GM12878 (cell line): ENCODE measurements at regions not wholly inside any gene's neighbourhood (a gene's known extent, or its start where the extent isn't known, plus 50 kb on each side); places are given as distances from the start of the nearest gene placed in this dataset.

Source experiments
- ATAC-seq: fragments of 200-7000 bp; cut with Tn5 transposase; 3 replicates; pipeline ENCODE4 v1.9.1; 2020; ENCODE audit warnings: mild to moderate bottlenecking, moderate library complexity
- BruUV-seq: library from RNA; stranded (reverse); fragments of 400-500 nt; replicated peaks from 2 replicates; lab custom pipeline; 2021; lab: Mats Ljungman, UMichigan
- CTCF ChIA-PET: fragments of 300-600 bp; sonication (Branson Sonifier 250); formaldehyde crosslinking; extraction: SDS; loops from one replicate; lab custom pipeline; 2021; ENCODE audit warnings: inconsistent platforms; lab: Yijun Ruan, JAX
- POLR2A ChIA-PET: fragments of 350-600 bp; formaldehyde crosslinking; extraction: SDS; loops from one replicate; lab custom pipeline; 2021; ENCODE audit warnings: inconsistent platforms; lab: Charles Lee
- RAD21 ChIA-PET: fragments of 300-600 bp; sonication (Branson Sonifier 250); formaldehyde crosslinking; loops from one replicate; lab custom pipeline; 2023; ENCODE audit warnings: antibody characterized with exemption; ENCODE audit not compliant: unreplicated experiment; lab: Charles Lee
- SMC1A ChIA-PET: fragments of 300-600 bp; sonication (Branson Sonifier 250); formaldehyde crosslinking; loops from one replicate; lab custom pipeline; 2023; ENCODE audit not compliant: unreplicated experiment, uncharacterized antibody; lab: Charles Lee
- DNase-seq: peaks from one replicate; pipeline ENCODE4 v3.0.0-alpha.2; 2011; ENCODE audit warnings: low read depth, low spot score
- FAIRE-seq: peaks from 3 replicates; lab custom pipeline; 2011; peaks lifted over from hg19 to GRCh38; lab: Jason Lieb, UNC
- H2AFZ ChIP-seq: 2 replicates; pipeline ENCODE4 v1.6.0; 2011; ENCODE audit warnings: low read depth, low read length, control low read depth; ENCODE audit not compliant: control insufficient read depth
- H3K27ac ChIP-seq: 2 replicates; pipeline ENCODE4 v1.5.1; 2011; ENCODE audit warnings: control low read depth; ENCODE audit not compliant: control insufficient read depth, insufficient read depth
- H3K27me3 ChIP-seq, 2 experiments: replicated peaks in 1 of 2; 2 replicates each; pipeline versions ENCODE4 v1.6.0 to v1.6.1; 2011; ENCODE audit warnings: low read length in 1 of 2; ENCODE audit not compliant: control insufficient read depth in 2 of 2, insufficient read depth in 2 of 2
- H3K36me3 ChIP-seq, 2 experiments: 2 replicates each; pipeline ENCODE4 v1.5.1; 2011; ENCODE audit warnings: low read length in 1 of 2; ENCODE audit not compliant: control insufficient read depth in 2 of 2, insufficient read depth in 2 of 2
- H3K4me1 ChIP-seq: 2 replicates; pipeline ENCODE4 v1.6.1; 2011; ENCODE audit warnings: mild to moderate bottlenecking, low read length, moderate library complexity, mixed read lengths; ENCODE audit not compliant: control insufficient read depth, insufficient read depth
- H3K4me2 ChIP-seq: 2 replicates; pipeline ENCODE4 v1.6.0; 2011; ENCODE audit warnings: control low read depth; ENCODE audit not compliant: control insufficient read depth, insufficient read depth
- H3K4me3 ChIP-seq: fragments of 200-600 bp; sonication (generic); 2 replicates; pipeline ENCODE4 v1.5.1; 2016
- H3K79me2 ChIP-seq: 2 replicates; pipeline ENCODE4 v1.6.0; 2011; ENCODE audit warnings: low read length; ENCODE audit not compliant: control insufficient read depth, insufficient read depth
- H3K9ac ChIP-seq: 2 replicates; pipeline ENCODE4 v1.8.0; 2011; ENCODE audit warnings: low read length, control low read depth, mixed read lengths; ENCODE audit not compliant: control insufficient read depth, insufficient read depth
- H3K9me3 ChIP-seq: replicated peaks from 3 replicates; pipeline ENCODE4 v1.5.1; 2011; ENCODE audit warnings: mild to moderate bottlenecking, low read length; ENCODE audit not compliant: control insufficient read depth, insufficient read depth
- H4K20me1 ChIP-seq: 2 replicates; pipeline ENCODE4 v1.6.0; 2011; ENCODE audit not compliant: control insufficient read depth, insufficient read depth
- BACH1 ChIP-seq: fragments of 450-650 bp; IDR thresholded peaks from 2 replicates; pipeline ENCODE4 v1.6.1; 2017; ENCODE audit warnings: mild to moderate bottlenecking, borderline replicate concordance
- ETV6 ChIP-seq, 2 experiments: fragments of 450-650 bp in 1 of 2; IDR thresholded peaks in 1 of 2; conservative IDR thresholded peaks in 1 of 2; 2 replicates each; pipeline ENCODE4 v1.6.1; 2014; ENCODE audit warnings: antibody characterized with exemption in 1 of 2, borderline replicate concordance in 1 of 2, low read depth in 1 of 2, mild to moderate bottlenecking in 1 of 2, moderate library complexity in 1 of 2
- GATAD2B ChIP-seq: fragments of 450-650 bp; conservative IDR thresholded peaks from 2 replicates; pipeline ENCODE4 v1.6.1; 2017; ENCODE audit warnings: low read depth, mild to moderate bottlenecking, moderate library complexity
- HCFC1 ChIP-seq: fragments of 150-350 bp; IDR thresholded peaks from 2 replicates; pipeline ENCODE4 v1.6.1; 2014; ENCODE audit warnings: low read length
- IRF3 ChIP-seq: fragments of 450-650 bp; IDR thresholded peaks from 2 replicates; pipeline ENCODE4 v1.6.1; 2014; ENCODE audit warnings: mild to moderate bottlenecking
- MTA2 ChIP-seq: fragments of 450-650 bp; IDR thresholded peaks from 2 replicates; pipeline ENCODE4 v1.6.1; 2016; ENCODE audit warnings: low read depth, mild to moderate bottlenecking, moderate library complexity
- MYB ChIP-seq: fragments of 150-350 bp; IDR thresholded peaks from 2 replicates; pipeline ENCODE4 v1.6.1; 2014; ENCODE audit warnings: mild to moderate bottlenecking, low read depth, low read length, borderline replicate concordance
- MYC ChIP-seq: IDR thresholded peaks from 2 replicates; pipeline ENCODE4 v1.6.1; 2011; ENCODE audit warnings: mild to moderate bottlenecking, low read length, moderate library complexity, inconsistent platforms; ENCODE audit not compliant: insufficient read depth, insufficient replicate concordance, insufficient read length, severe bottlenecking
- RB1 ChIP-seq: fragments of 450-650 bp; formaldehyde crosslinking; IDR thresholded peaks from 2 replicates; pipeline ENCODE4 v1.6.1; 2017; ENCODE audit warnings: mild to moderate bottlenecking, borderline replicate concordance
- SMC3 ChIP-seq: IDR thresholded peaks from 2 replicates; pipeline ENCODE4 v1.6.1; 2011; ENCODE audit warnings: low read length, improper control_type of control experiment, borderline replicate concordance
- ZBTB33 ChIP-seq: fragments of 450-650 bp; IDR thresholded peaks from 2 replicates; pipeline ENCODE4 v1.6.1; 2017; ENCODE audit warnings: mild to moderate bottlenecking
- ZNF217 ChIP-seq: fragments of 450-650 bp; IDR thresholded peaks from 2 replicates; pipeline ENCODE4 v1.6.1; 2017; ENCODE audit warnings: antibody characterized with exemption, mild to moderate bottlenecking
- ZSCAN29 ChIP-seq: fragments of 450-650 bp; IDR thresholded peaks from 2 replicates; pipeline ENCODE4 v1.6.1; 2017; ENCODE audit warnings: mild to moderate bottlenecking, moderate library complexity
- whole genome bisulfite sequencing: methylation state at CpG from one replicate; pipeline ENCODE4 v1.1.6; 2016; ENCODE audit warnings: low lambda C conversion rate; ENCODE audit not compliant: insufficient replicate concordance, insufficient coverage; ENCODE audit errors: missing lambda C conversion rate; 5-methylcytosine and 5-hydroxymethylcytosine counted together
- in situ Hi-C: fragments of 300-500 bp; cut with MboI; formaldehyde crosslinking; loops from 9 replicates; pipeline ENCODE4 v1.14.3; 2018; ENCODE audit warnings: mixed read lengths
- intact Hi-C: fragments of 100-400 bp; cut with micrococcal nuclease; formaldehyde crosslinking; loops from one replicate; pipeline ENCODE4 v1.14.2; 2022; ENCODE audit not compliant: unreplicated experiment

GRCh38 chr12:115213118-115213517, 529.1 kb upstream of the TBX3 start:
- Histone ChIP-seq H3K4me1 (no peaks in the 10 kb centered on the region; the same call in 1 of the 2 replicates), H3K4me2 (no peak overlapping the region)
- BruUV-seq: no TSS peak
- FAIRE-seq: no peak
- no peak for DNase-seq
- TF ChIP-seq IRF3 (no peak), ZNF217 (no peak), ETV6 (conservative IDR thresholded peaks at IDR 0.05 in 1 of 2, IDR thresholded peaks at IDR 0.05 in 1 of 2; ENCODE audit: borderline replicate concordance in 1 of 2, low read depth in 1 of 2) (no peak), HCFC1 (no peak)
- TF ChIP-seq, all 136 proteins: peak for 0
- Histone ChIP-seq H3K27ac (no peak overlapping the region), H3K27me3 (no peaks in the 10 kb centered on the region; a peak in 1 of 4 replicates), H3K79me2 (no peaks in the 10 kb centered on the region), H3K4me3 (no peak overlapping the region), H2AFZ (no peak overlapping the region), H3K9ac (no peak overlapping the region), H3K36me3 (no peaks in the 10 kb centered on the region), H4K20me1 (no peaks in the 10 kb centered on the region), H3K9me3 (no peaks in the 10 kb centered on the region; the same call in 2 of the 3 replicates)
- ChIA-PET SMC1A (interaction anchor here (0.8 kb wide), 1 partner anchor 20 kb away, joined by 3 read pairs; no protein-coding TSS in a partner anchor), RAD21 (interaction anchor here (1.8 kb wide), 1 partner anchor 10 kb away, joined by 4 read pairs; no protein-coding TSS in a partner anchor), CTCF (interaction anchor here (0.8 kb wide), 1 partner anchor 71 kb away, joined by 3 read pairs; no protein-coding TSS in a partner anchor), POLR2A (no interaction called here)
- intact Hi-C loops: no loop called here
- WGBS: 0% methylated on average over 1 of the region's 1 CpG
- ATAC-seq: no peak
- in situ Hi-C loops: no loop called here

GRCh38 chr12:115212356-115212755, 528.4 kb upstream of the TBX3 start:
- in situ Hi-C loops: no loop called here
- DNase-seq: no peak
- Histone ChIP-seq H3K9ac (no peak overlapping the region), H3K4me1 (no peaks in the 10 kb centered on the region; the same call in 1 of the 2 replicates), H3K9me3 (no peaks in the 10 kb centered on the region; the same call in 2 of the 3 replicates), H4K20me1 (no peaks in the 10 kb centered on the region), H2AFZ (no peak overlapping the region), H3K4me3 (no peak overlapping the region), H3K36me3 (no peaks in the 10 kb centered on the region), H3K27ac (no peak overlapping the region), H3K79me2 (no peaks in the 10 kb centered on the region), H3K27me3 (no peaks in the 10 kb centered on the region), H3K4me2 (no peak overlapping the region)
- FAIRE-seq: no peak
- POLR2A ChIA-PET: no interaction called here
- intact Hi-C loops: no loop called here
- SMC1A ChIA-PET: no interaction called here
- CTCF ChIA-PET: no interaction called here
- BruUV-seq: no TSS peak
- WGBS: 6% methylated on average over 1 of the region's 1 CpG
- RAD21 ChIA-PET: interaction anchor here (1.8 kb wide), 1 partner anchor 9 kb away, joined by 4 read pairs; no protein-coding TSS in a partner anchor
- TF ChIP-seq ZBTB33 (no peak), SMC3 (no peak), RB1 (no peak), MYB (no peak), MTA2 (no peak), GATAD2B (no peak), MYC (no peak), BACH1 (no peak), ZSCAN29 (no peak)
- ATAC-seq: no peak
